Activated CD4-positive, alpha-beta memory T cell treated with anti-CD3 and anti-CD28 coated beads for 36 hours (primary cell): ENCODE measurements at regions not wholly inside any gene's neighbourhood (a gene's known extent, or its start where the extent isn't known, plus 50 kb on each side); places are given as distances from the start of the nearest gene placed in this dataset.
"Not testable (repeated sequence)": the region's sequence is repeated elsewhere in the genome, so short reads cannot be mapped to it uniquely, and the experiment has no call there.

ENCODE experiments used
- CTCF ChIA-PET: fragments of 350-600 bp; sonication (Branson Sonifier 250); formaldehyde crosslinking; loops from one replicate; lab custom pipeline; 2021; ENCODE audit warnings: antibody characterized with exemption, inconsistent platforms; lab: Charles Lee
- POLR2A ChIA-PET: fragments of 350-600 bp; sonication (Branson Sonifier 250); formaldehyde crosslinking; loops from one replicate; lab custom pipeline; 2021; ENCODE audit warnings: antibody characterized with exemption; lab: Charles Lee
- DNase-seq: peaks from one replicate; pipeline ENCODE4 v3.0.0-alpha.2; 2020
- H3K27ac Mint-ChIP-seq: one replicate; pipeline ENCODE4 v1.8.0; 2021; ENCODE audit warnings: mixed read lengths
- H3K27me3 Mint-ChIP-seq: one replicate; pipeline ENCODE4 v1.8.0; 2021; ENCODE audit warnings: mixed read lengths
- H3K36me3 Mint-ChIP-seq: one replicate; pipeline ENCODE4 v1.8.0; 2021; ENCODE audit warnings: mixed read lengths
- H3K4me1 Mint-ChIP-seq: one replicate; pipeline ENCODE4 v1.8.0; 2021; ENCODE audit warnings: low read depth, mixed read lengths
- H3K4me3 Mint-ChIP-seq: one replicate; pipeline ENCODE4 v1.8.0; 2021; ENCODE audit warnings: mild to moderate bottlenecking, mixed read lengths
- H3K9me3 Mint-ChIP-seq: one replicate; pipeline ENCODE4 v1.8.0; 2021; ENCODE audit warnings: mixed read lengths
- intact Hi-C: fragments of 100-400 bp; cut with micrococcal nuclease; formaldehyde crosslinking; loops from one replicate; pipeline ENCODE4 v1.15.1; 2023

DNA sequence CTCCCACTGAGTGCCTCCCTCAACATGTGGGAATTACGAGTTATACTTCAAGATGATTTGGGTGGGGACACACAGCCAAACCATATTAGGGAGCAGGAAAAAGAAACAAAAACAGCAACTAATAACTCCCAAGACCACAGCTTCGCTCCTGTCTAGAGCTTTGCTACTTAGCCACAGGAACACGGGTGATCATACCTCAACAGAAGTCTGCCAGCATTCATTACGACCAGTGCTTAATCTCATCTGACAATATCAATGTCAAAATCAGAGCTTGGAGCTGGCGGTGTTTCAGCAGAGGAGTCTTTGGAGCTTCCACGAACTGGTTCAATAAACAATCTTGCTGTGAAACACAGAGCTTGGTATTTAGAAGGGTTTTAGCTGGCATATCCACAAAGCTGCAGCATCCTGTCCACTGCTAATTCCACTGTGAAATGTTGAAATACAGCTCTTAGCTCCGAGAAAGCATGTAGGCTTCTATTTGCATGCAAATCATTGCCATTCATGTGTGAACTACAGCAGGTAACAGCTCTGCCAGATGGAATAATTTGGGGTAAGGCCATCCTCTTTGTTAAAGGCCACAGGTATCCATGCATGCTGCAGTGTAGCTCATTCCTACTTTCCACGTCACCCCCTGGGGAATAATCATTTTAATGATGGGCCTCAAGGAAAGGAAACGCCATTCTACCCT lies 128.4 kb upstream of the GOT2 start:
- POLR2A ChIA-PET = no interaction called here
- no peaks in the 10 kb centered on the region for H3K36me3 Mint-ChIP-seq
- no peaks in the 10 kb centered on the region for H3K27me3 Mint-ChIP-seq
- no peak overlapping the region for H3K4me3 Mint-ChIP-seq
- H3K27ac Mint-ChIP-seq = no peak overlapping the region
- H3K9me3 Mint-ChIP-seq = no peaks in the 10 kb centered on the region
- H3K4me1 Mint-ChIP-seq = no peaks in the 10 kb centered on the region
- intact Hi-C loops = no loop called here
- DNase-seq = no peak
- CTCF ChIA-PET = no interaction called here

DNA sequence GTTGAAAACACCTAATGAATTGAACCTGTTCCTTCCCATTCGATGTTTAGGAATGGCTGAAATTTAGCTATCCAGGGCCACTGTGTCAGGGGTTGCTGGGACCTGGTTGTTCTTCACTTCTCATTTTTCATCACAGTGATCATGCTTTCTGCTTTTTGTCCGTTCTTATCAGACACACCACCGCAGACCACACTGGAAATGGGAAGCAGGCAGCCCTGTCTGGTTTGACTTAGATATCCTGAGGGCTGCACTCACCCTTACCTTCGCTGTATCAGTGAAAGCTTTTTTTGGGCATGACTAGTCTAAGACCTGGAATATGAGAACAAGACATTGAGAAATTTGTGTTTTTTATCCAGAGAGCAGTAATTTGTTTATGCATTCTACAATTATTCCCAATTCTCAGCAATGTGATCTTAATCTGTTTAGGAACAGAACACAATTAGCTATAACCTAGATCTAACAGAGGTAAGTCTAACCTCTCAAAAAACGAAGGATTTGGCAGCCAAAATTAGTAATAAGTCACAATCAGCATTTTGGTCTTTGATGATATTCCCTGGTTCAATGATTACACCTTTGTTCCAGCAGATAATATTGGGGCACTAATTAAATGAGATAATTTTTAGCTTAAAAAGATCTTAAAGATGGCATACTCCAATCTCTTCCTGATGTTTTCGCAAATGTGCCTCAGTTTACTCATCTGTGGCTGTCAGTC lies 126.0 kb upstream of the GOT2 start:
- DNase-seq = no peak
- Mint-ChIP-seq H3K4me3 (no peak overlapping the region), H3K27me3 (no peaks in the 10 kb centered on the region), H3K27ac (no peak overlapping the region), H3K4me1 (no peaks in the 10 kb centered on the region), H3K9me3 (no peaks in the 10 kb centered on the region), H3K36me3 (no peaks in the 10 kb centered on the region)
- CTCF ChIA-PET = no interaction called here
- POLR2A ChIA-PET = no interaction called here
- intact Hi-C loops = no loop called here

DNA sequence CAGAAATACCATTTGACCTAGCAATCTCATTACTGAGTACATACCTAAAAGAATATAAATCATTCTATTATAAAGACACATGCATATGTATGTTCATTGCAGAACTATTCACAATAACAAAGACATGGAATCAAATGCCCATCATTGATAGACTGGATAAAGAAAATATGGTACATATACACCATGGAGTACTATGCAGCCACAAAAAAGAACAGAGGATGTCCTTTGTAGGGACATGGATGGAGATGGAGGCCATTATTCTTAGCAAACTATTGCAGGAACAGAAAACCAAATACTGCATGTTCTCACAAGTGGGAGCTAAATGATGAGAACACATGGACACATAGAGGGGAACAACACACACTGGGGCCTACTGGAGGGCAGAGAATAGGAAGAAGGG lies 124.5 kb upstream of the GOT2 start:
- CTCF ChIA-PET, H3K27ac Mint-ChIP-seq, H3K9me3 Mint-ChIP-seq, H3K4me1 Mint-ChIP-seq, H3K36me3 Mint-ChIP-seq, intact Hi-C loops, DNase-seq, H3K27me3 Mint-ChIP-seq, POLR2A ChIA-PET, H3K4me3 Mint-ChIP-seq: not testable (repeated sequence)

DNA sequence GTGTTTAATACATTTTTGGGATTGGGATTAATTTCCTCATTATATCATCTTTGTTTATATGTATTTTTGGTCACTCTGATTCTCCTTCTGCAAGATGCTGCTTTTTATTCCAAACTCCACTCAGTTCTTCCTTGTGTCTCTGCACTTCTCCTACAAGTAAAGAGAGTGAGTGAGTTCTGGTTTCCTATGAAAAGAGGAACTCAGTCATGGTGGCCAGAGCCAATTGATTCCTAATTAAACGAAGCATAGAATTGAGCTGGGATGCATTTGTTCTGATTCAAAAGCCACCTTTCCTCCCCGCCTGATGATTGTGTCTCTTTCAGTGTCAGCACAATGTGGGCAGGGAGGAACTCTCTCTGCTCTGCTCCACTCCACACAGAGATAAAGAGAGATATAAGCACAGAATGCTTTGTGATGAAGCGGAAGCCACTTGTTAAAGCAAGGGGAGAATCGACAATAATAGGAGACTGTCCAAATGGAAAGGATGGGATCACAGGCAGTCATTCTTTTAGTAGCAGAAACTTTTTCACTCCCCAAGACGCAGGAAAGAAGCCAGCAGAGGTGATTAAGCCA lies 121.3 kb upstream of the GOT2 start:
- H3K4me3 Mint-ChIP-seq = no peak overlapping the region
- H3K4me1 Mint-ChIP-seq = no peaks in the 10 kb centered on the region

DNA sequence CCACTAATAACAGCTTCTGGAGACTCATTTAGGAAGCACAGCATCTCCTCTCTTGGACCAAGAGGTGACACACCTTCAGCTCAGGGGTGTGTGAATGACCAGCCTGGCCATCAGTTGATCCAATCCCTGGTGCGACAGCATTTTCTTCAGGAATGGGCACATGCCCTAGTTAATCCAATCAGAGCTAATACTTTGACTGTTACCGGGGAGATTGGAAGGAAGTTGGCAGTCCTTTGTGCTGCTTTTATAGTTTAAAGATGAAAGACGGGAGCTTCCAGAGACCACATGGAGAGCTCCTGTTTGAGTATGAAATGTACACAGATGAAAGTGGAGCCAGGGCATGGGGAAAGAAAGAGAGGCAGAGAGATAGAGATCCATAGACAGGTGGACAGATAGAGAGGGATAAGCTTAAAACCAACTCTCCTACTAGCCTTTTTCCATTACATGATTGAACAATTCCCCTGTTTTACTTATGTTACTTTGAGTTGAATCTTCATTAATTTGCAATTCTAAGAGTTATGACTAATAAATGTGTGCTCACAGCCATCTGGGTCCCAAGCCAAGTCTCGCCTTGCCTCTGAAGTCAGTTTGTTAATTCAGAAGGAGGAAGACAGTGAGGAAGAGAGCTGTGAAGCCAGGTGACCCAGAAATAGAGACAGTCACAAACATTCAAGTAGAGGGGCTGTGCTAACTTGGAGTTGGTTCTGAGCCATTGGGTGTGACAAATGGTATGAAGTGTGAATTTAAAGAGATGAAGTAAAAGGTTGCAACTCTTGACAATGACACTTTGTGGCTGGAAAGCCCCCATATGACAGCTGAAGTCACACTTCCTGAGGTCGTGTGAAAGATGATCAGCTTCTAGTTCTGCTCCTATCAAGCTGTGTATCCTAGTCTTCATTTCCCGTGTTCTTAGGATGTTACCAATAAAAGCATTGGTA lies 120.0 kb upstream of the GOT2 start:
- peaks cover 3% of the 10 kb centered on the region for H3K27me3 Mint-ChIP-seq
- CTCF ChIA-PET = interaction anchor here (1.1 to 1.2 kb wide), 2 partner anchors 39 to 98 kb away, joined by 3 read pairs; no protein-coding TSS in a partner anchor

More for the DNA sequence above, 121.3 kb upstream of the GOT2 start:
- DNase-seq = no peak
- no peak overlapping the region for H3K27ac Mint-ChIP-seq
- H3K27me3 Mint-ChIP-seq = peaks cover 3% of the 10 kb centered on the region
- POLR2A ChIA-PET = no interaction called here
- no peaks in the 10 kb centered on the region for H3K9me3 Mint-ChIP-seq
- CTCF ChIA-PET = no interaction called here
- intact Hi-C loops = no loop called here
- no peaks in the 10 kb centered on the region for H3K36me3 Mint-ChIP-seq

DNA sequence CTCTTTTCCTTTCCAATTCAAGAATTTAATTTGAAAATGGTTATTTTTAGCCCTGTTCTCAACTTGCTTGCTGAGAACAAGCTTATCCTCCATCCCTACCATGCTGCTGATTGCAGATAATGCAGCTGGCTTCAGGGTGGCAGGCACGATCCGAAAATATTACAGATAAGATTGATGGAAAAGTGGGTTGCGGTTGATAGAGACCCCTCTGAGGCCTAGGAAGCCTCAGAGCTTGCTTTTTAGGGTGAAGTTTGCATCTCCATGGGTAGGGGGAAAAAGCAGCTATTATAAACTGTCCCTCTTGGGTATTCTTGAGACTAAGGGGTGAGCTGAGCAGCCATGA lies 116.5 kb upstream of the GOT2 start:
- ChIA-PET POLR2A (no interaction called here), CTCF (no interaction called here)
- no peak for DNase-seq
- Mint-ChIP-seq H3K27ac (no peak overlapping the region), H3K27me3 (peaks cover 3% of the 10 kb centered on the region), H3K4me1 (no peaks in the 10 kb centered on the region), H3K4me3 (no peak overlapping the region), H3K9me3 (no peaks in the 10 kb centered on the region), H3K36me3 (no peaks in the 10 kb centered on the region)
- intact Hi-C loops = no loop called here

More for the DNA sequence above, 120.0 kb upstream of the GOT2 start:
- Mint-ChIP-seq H3K36me3 (no peaks in the 10 kb centered on the region), H3K4me3 (no peak overlapping the region), H3K27ac (no peak overlapping the region), H3K4me1 (no peaks in the 10 kb centered on the region), H3K9me3 (no peaks in the 10 kb centered on the region)
- POLR2A ChIA-PET = no interaction called here
- intact Hi-C loops = no loop called here
- no peak for DNase-seq

DNA sequence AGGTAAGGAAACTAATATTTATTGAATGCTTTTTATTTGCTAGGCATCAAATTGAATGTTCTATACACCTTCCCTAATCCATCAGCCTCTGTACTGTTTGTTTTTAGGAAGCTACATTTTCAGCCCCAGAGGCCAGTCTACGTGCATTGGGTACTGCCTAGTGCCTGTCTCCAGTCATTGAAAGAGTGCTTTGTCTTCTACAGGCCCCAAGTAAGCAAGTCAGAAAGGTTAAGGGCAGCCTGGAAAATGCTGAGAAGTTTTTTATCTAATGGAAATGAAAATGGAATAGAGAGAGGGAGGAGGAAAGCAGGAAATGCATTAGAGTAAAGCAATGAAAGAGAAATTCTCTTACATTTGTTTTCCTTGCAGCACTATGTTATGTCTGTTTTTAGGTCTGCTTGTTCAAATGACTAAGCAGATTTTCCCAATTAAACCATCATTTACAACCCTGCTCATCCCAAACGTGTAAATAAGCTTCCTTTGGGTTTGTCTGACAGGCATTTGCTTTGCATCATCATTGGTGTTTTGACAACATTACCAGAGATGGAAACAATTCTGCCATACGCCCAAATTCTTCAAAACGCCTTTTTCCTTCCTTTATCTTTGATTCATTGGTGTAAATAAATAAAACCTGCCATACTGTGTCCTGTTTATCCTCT lies 116.0 kb upstream of the GOT2 start:
- H3K36me3 Mint-ChIP-seq = no peaks in the 10 kb centered on the region
- no peak overlapping the region for H3K27ac Mint-ChIP-seq
- H3K27me3 Mint-ChIP-seq = peaks cover 3% of the 10 kb centered on the region
- H3K9me3 Mint-ChIP-seq = no peaks in the 10 kb centered on the region
- H3K4me1 Mint-ChIP-seq = no peaks in the 10 kb centered on the region
- no peak for DNase-seq
- no peak overlapping the region for H3K4me3 Mint-ChIP-seq
- CTCF ChIA-PET = no interaction called here
- POLR2A ChIA-PET = no interaction called here
- intact Hi-C loops = no loop called here

DNA sequence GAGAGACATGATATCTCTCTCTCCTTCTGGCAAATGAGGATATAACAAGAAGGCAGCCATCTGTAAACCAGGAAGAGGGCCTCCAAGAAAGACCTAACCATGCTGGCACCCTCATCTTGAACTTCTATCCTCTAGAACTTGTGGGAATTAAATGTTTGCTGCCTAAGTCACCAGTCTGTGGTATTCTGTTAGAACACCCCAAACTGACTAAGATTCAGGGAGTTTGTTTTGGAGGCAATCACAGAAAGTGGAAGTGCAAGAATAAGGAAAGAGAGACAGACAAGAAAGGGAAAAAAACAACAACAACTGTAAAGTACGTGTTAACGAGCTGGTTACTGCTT lies 114.5 kb upstream of the GOT2 start:
- Mint-ChIP-seq H3K27me3 (peaks cover 3% of the 10 kb centered on the region), H3K27ac (no peak overlapping the region), H3K4me3 (no peak overlapping the region), H3K4me1 (no peaks in the 10 kb centered on the region), H3K36me3 (no peaks in the 10 kb centered on the region), H3K9me3 (no peaks in the 10 kb centered on the region)
- POLR2A ChIA-PET = no interaction called here
- intact Hi-C loops = no loop called here
- CTCF ChIA-PET = no interaction called here
- DNase-seq = no peak

DNA sequence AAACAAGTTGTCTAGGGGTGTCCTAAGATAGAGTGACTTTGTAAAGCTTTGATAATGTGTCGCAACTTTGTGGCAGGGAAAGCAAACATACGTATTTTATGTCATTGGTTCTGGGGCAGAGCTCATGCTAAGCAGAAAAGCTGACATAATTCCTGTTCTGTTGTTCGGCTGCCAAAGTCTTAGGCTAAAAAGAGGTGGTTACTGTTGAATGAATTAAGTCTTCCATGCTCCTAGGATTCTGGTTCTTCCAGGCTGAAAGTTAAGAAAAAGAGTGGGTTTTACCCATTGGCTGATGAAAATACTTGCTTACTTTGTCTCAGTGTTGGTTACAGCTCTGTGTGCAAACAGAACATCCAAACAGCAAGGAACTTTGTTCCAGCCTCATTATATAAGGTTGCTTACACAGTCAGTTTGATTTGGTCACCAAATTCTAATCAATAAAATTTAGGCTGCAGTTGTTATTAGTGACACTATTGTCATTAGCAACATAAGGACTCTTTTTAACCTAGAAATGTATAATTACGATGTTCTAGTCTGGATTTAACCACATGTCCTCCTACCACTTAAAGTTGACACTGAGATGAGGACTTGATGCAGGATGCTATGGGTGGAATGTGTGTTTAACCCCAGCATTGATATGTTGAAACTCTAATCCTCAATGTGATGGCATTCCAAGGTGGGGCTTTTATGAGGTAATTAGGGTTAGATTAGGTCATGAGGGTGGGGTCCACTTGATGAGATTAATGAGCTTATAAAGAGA lies 114.0 kb upstream of the GOT2 start:
- H3K4me1 Mint-ChIP-seq = no peaks in the 10 kb centered on the region
- H3K36me3 Mint-ChIP-seq = no peaks in the 10 kb centered on the region
- no peak overlapping the region for H3K27ac Mint-ChIP-seq
- H3K27me3 Mint-ChIP-seq = peaks cover 3% of the 10 kb centered on the region
- ChIA-PET CTCF (no interaction called here), POLR2A (no interaction called here)
- intact Hi-C loops = no loop called here
- no peaks in the 10 kb centered on the region for H3K9me3 Mint-ChIP-seq
- DNase-seq = no peak
- H3K4me3 Mint-ChIP-seq = no peak overlapping the region

DNA sequence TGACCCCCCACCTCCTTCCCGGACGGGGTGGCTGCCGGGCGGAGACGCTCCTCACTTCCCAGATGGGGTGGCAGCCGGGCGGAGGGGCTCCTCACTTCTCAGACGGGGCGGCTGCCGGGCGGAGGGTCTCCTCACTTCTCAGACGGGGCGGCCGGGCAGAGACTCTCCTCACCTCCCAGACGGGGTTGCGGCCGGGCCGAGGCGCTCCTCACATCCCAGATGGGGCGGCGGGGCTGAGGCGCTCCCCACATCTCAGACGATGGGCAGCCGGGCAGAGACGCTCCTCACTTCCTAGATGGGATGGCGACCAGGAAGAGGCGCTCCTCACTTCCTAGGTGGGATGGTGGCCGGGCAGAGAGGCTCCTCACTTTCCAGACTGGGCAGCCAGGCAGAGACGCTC lies 112.1 kb upstream of the GOT2 start:
- DNase-seq, POLR2A ChIA-PET, H3K9me3 Mint-ChIP-seq, H3K4me1 Mint-ChIP-seq, intact Hi-C loops, H3K36me3 Mint-ChIP-seq, H3K4me3 Mint-ChIP-seq, H3K27me3 Mint-ChIP-seq, CTCF ChIA-PET, H3K27ac Mint-ChIP-seq: not testable (repeated sequence)

DNA sequence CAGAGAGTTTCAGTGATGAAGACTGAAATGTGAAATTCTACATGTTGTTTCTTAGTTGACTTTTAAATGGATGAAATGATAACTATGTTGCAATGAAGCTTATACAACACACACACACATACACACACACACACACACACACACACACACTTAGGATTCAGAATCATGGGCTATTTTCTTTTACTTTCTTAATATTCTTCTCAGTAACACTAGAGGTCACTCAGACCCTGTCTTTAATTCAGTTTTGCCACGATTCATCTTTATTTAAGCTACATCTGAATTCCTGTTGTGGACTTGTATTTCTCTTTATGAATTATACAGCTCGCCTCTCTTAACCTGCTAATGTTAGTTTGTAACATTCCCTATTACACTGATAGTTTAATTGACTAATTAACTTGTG lies 109.6 kb upstream of the GOT2 start:
- no peaks in the 10 kb centered on the region for H3K9me3 Mint-ChIP-seq
- H3K4me3 Mint-ChIP-seq = no peak overlapping the region
- ChIA-PET POLR2A (no interaction called here), CTCF (interaction anchor here (0.7 to 1.0 kb wide), 2 partner anchors 30 to 1896 kb away, joined by 3 read pairs; no protein-coding TSS in a partner anchor)
- H3K4me1 Mint-ChIP-seq = no peaks in the 10 kb centered on the region
- no peak for DNase-seq
- H3K27me3 Mint-ChIP-seq = no peaks in the 10 kb centered on the region
- intact Hi-C loops = no loop called here
- no peaks in the 10 kb centered on the region for H3K36me3 Mint-ChIP-seq
- H3K27ac Mint-ChIP-seq = no peak overlapping the region
